ENCODE measurements at regions not wholly inside any gene's neighbourhood (a gene's known extent, or its start where the extent isn't known, plus 50 kb on each side); places are given as distances from the start of the nearest gene placed in this dataset.

DNA sequence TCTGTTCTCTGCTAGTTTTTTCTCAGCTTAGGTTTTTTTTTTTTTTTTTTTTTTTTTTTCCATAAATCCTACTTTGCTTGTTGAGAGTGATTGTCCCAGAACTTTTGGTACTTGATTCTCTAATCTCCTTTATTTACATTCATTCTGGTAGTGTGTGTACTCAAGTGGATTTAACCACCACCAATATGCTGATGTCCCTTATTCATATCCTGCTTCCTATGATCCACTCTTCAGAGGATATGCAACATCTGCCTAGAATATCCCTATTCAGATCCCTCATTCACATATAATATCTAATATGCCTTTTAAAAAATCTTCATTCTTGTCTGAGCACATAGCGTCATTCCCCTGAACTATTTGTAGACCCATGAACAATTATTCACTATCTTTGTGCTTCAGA, 342.9 kb downstream of the VGLL3 start:
- TF ChIP-seq, protein P1, sequence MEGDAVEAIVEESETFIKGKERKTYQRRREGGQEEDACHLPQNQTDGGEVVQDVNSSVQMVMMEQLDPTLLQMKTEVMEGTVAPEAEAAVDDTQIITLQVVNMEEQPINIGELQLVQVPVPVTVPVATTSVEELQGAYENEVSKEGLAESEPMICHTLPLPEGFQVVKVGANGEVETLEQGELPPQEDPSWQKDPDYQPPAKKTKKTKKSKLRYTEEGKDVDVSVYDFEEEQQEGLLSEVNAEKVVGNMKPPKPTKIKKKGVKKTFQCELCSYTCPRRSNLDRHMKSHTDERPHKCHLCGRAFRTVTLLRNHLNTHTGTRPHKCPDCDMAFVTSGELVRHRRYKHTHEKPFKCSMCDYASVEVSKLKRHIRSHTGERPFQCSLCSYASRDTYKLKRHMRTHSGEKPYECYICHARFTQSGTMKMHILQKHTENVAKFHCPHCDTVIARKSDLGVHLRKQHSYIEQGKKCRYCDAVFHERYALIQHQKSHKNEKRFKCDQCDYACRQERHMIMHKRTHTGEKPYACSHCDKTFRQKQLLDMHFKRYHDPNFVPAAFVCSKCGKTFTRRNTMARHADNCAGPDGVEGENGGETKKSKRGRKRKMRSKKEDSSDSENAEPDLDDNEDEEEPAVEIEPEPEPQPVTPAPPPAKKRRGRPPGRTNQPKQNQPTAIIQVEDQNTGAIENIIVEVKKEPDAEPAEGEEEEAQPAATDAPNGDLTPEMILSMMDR (conservative IDR thresholded peaks at IDR 0.05 in 1 of 2, IDR thresholded peaks at IDR 0.05 in 1 of 2; ENCODE audit: low read depth in 1 of 2, low read length in 2 of 2): no peak
- TF ChIP-seq EZH2 (IDR thresholded peaks at IDR 0.05; ENCODE audit: low read length, missing control alignments): no peak
